OCI-LY3 (cell line): ENCODE measurements at regions not wholly inside any gene's neighbourhood (a gene's known extent, or its start where the extent isn't known, plus 50 kb on each side); places are given as distances from the start of the nearest gene placed in this dataset.

ENCODE experiments used
- EZH2phosphoT487 ChIP-seq: fragments of 200-600 bp; shearing (Covaris generic); IDR thresholded peaks from 2 replicates; pipeline ENCODE4 v1.6.1; 2018; ENCODE audit warnings: antibody characterized with exemption, mixed run types, low read depth
- TF ChIP-seq, protein P1 (sequence below): fragments of 200-600, 300-600 bp; sonication (generic); IDR thresholded peaks from 2 replicates; pipeline ENCODE4 v1.5.1; 2014; ENCODE audit warnings: antibody characterized with exemption, low read length, low read depth

DNA sequence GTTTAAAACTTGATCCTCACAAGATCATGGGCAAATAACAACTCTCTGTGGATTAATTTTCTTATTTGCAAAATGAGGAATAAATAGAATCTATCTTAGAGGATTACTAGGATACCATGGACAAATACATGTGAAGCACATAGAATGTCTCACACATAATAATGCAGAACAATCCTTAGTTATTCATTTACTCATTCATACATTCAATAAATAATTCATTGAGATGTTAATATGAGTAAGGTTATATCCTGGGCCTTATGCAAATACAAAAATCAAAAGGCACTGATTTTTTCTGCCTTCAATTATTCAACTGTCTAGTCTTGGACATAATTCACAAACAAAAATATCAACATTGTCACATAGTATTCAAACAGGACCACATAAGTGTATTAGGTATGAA is 654.1 kb downstream of the MECOM start:
- TF ChIP-seq, protein P1, sequence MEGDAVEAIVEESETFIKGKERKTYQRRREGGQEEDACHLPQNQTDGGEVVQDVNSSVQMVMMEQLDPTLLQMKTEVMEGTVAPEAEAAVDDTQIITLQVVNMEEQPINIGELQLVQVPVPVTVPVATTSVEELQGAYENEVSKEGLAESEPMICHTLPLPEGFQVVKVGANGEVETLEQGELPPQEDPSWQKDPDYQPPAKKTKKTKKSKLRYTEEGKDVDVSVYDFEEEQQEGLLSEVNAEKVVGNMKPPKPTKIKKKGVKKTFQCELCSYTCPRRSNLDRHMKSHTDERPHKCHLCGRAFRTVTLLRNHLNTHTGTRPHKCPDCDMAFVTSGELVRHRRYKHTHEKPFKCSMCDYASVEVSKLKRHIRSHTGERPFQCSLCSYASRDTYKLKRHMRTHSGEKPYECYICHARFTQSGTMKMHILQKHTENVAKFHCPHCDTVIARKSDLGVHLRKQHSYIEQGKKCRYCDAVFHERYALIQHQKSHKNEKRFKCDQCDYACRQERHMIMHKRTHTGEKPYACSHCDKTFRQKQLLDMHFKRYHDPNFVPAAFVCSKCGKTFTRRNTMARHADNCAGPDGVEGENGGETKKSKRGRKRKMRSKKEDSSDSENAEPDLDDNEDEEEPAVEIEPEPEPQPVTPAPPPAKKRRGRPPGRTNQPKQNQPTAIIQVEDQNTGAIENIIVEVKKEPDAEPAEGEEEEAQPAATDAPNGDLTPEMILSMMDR, result no peak
- no peak for TF ChIP-seq EZH2phosphoT487
